Brain microvascular endothelial cell (primary cell): ENCODE measurements at regions not wholly inside any gene's neighbourhood (a gene's known extent, or its start where the extent isn't known, plus 50 kb on each side); places are given as distances from the start of the nearest gene placed in this dataset.

Experiments
- DNase-seq: peaks from one replicate; pipeline ENCODE4 v3.0.0-alpha.2; 2020
- H3K27ac ChIP-seq: fragments of 250-450 bp; sonication (Bioruptor Pico); 2 replicates; pipeline ENCODE4 v1.5.1; 2020; ENCODE audit warnings: mild to moderate bottlenecking, moderate library complexity
- H3K27me3 ChIP-seq: fragments of 250-450 bp; sonication (Bioruptor Pico); replicated peaks from 2 replicates; pipeline ENCODE4 v1.5.1; 2020; ENCODE audit warnings: mild to moderate bottlenecking
- H3K36me3 ChIP-seq: fragments of 250-450 bp; sonication (Bioruptor Pico); replicated peaks from 2 replicates; pipeline ENCODE4 v1.5.1; 2020; ENCODE audit warnings: mild to moderate bottlenecking
- H3K4me3 ChIP-seq: 2 replicates; pipeline ENCODE4 v1.5.1; 2011; ENCODE audit warnings: low read depth, mild to moderate bottlenecking, control low read depth, low read length, moderate library complexity
- CTCF ChIP-seq: IDR thresholded peaks from 2 replicates; pipeline ENCODE4 v1.5.1; 2011; ENCODE audit warnings: low read depth, mild to moderate bottlenecking, moderate library complexity, low read length, control low read depth, inconsistent platforms; ENCODE audit errors: missing control alignments
- in situ Hi-C: cut with HindIII; loops from 2 replicates; pipeline ENCODE4 v1.10.0; 2017; ENCODE audit warnings: low sequenced_read_pairs, low pct_ligation_motif_present

DNA sequence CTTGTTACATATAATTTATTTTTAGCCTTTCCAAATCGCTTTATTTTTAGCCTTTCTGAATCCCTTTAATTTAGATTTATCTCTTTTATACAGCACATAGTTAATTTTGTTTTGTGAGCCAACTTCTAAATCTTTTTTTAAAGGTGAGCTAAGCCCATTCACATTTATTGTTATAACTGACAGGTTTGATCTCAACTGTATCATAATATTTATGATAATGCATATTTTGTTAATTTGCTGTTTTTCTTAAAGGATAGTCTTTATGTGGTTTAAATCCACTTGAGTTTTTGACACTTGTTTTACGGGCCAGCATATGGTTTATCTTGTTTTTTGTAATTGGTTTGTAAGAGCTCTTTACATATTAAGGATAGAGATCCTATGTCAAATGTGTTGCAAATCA is 177.8 kb upstream of the SMIM23 start:
- no peak overlapping the region for H3K27ac ChIP-seq
- in situ Hi-C loops, result no loop called here
- TF ChIP-seq CTCF, result no peak
- peaks cover 14% of the 10 kb centered on the region for H3K27me3 ChIP-seq
- H3K36me3 ChIP-seq, result no peaks in the 10 kb centered on the region
- no peak for DNase-seq
- H3K4me3 ChIP-seq, result no peak overlapping the region

GRCh38 chr5:171609806-171610452 is 175.7 kb upstream of the SMIM23 start:
- in situ Hi-C loops, result no loop called here
- TF ChIP-seq CTCF, result no peak
- no peak for DNase-seq

GRCh38 chr5:171610686-171611085 is 174.9 kb upstream of the SMIM23 start:
- DNase-seq, result no peak
- no peak for TF ChIP-seq CTCF
- H3K27ac ChIP-seq, result no peak overlapping the region
- H3K27me3 ChIP-seq, result peaks cover 28% of the 10 kb centered on the region
- in situ Hi-C loops, result no loop called here
- H3K36me3 ChIP-seq, result no peaks in the 10 kb centered on the region
- H3K4me3 ChIP-seq, result no peak overlapping the region

More at GRCh38 chr5:171609806-171610452, 175.7 kb upstream of the SMIM23 start:
- Histone ChIP-seq H3K36me3 (no peaks in the 10 kb centered on the region), H3K27me3 (peaks cover 22% of the 10 kb centered on the region), H3K4me3 (no peak overlapping the region), H3K27ac (no peak overlapping the region)

DNA sequence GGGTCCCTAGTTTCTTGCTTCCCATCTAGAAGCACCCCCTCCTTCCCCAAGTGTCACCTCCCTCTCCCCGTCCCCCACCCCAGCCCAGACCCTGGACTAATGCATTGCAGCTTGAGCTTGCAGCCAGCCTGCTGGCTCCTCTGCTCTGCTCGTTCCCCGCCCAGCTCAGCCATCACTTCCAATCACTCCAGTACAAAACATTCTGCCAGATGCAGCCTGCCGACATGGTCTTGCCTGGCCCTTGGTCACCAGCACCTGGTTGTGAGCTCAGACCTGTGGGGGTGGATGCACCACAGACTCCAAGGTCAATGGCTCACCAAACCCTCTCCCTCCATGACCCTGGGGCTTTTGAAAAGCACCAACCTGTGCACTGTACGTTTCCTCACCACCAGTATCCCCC is 172.9 kb upstream of the SMIM23 start:
- no peaks in the 10 kb centered on the region for H3K36me3 ChIP-seq
- H3K4me3 ChIP-seq, result no peak overlapping the region
- no peak overlapping the region for H3K27ac ChIP-seq
- no peak for DNase-seq
- no peak for TF ChIP-seq CTCF
- H3K27me3 ChIP-seq, result peaks cover 44% of the 10 kb centered on the region
- in situ Hi-C loops, result no loop called here

GRCh38 chr5:171614511-171614910 is 171.1 kb upstream of the SMIM23 start:
- no peak for DNase-seq
- Histone ChIP-seq H3K27ac (no peak overlapping the region), H3K4me3 (no peak overlapping the region), H3K36me3 (no peaks in the 10 kb centered on the region), H3K27me3 (peaks cover 44% of the 10 kb centered on the region)
- in situ Hi-C loops, result no loop called here
- no peak for TF ChIP-seq CTCF
